ENCODE measurements at regions not wholly inside any gene's neighbourhood (a gene's known extent, or its start where the extent isn't known, plus 50 kb on each side); places are given as distances from the start of the nearest gene placed in this dataset.
"Not testable (repeated sequence)": the region's sequence is repeated elsewhere in the genome, so short reads cannot be mapped to it uniquely, and the experiment has no call there.

- no peak for DNase-seq
Measured at GRCh38 chr16:31754998-31755615, 118.5 kb upstream of the ZNF267 start.

- DNase-seq: no peak
Measured at GRCh38 chr16:31764103-31764502, 109.5 kb upstream of the ZNF267 start.

DNA sequence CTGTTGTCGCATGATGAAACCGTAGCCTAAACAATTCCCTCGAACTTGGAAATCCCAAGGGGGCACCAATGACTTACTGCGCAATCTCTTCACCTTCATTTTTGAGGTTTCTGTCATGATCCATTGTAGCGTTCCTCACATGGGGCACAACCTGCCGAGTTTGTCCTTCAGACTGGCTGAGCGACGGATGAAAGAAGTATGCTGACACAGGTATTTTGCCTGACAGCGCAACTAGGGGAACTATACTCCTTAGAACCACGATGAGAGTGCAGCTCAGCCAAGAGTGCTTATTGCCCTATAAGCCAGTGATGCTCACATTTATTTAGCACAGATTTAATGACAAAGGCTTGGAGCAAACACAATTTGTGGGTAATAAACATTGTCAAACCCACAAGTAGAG lies 106.3 kb upstream of the ZNF267 start:
- DNase-seq: no peak

DNA sequence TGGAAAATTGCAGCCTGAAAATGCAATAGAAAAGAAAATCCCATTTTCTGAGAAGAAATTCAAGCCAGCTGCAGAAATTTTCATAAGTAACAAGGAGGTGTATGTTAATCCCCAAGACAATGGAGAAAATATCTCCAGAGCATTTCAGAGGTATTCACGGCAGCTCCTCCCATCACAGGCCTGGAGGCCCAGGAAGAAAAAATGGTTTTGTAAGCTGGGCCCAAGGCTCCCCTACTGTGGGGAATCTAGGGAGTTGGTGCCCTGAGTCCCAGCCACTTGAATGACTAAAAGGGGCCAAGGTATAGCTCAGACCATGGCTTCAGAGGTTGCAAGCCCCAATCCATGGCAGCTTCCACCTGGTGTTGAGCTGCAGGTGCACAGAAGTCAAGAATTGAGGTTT lies 93.3 kb upstream of the ZNF267 start:
- no peak for DNase-seq

DNA sequence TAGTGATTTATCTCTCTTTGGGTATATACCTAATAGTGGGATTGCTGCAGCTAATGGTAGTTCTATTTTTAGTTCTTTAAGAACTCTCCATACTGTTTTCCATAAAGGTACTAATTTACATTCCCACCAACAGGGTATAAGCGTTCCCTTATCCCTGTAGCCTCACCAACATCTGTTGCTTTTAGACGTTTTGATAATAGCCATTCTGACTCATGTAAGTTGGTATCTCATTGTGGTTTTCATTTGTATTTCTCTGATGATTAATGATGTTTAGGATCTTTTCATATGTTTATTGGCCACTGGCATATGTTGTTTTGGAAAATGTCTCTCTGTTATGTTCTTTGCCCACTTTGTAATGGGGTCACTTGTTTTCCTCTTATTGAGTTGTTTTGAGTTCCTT lies 88.5 kb upstream of the ZNF267 start:
- DNase-seq: no peak

- DNase-seq: no peak
Measured at GRCh38 chr16:31807086-31807485, 66.5 kb upstream of the ZNF267 start.

DNA sequence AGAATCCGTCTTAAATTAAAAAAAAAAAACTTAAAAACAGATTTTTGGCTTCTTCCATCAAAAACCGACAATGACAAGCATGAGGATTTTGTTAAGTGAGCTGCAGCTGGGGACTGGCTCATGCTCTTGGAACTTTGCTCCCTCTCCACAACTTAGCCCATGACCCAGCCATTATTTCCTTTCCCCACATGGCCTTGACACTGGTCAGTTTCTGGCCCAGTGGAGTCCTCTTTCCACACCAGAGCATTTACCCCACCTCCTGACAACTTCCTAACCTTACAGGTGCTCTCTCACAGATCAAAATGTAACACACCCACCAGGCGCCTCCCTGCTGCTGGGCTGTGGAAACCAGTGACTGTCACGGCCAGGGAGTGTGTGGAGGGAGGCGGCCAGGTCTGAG lies 62.7 kb upstream of the ZNF267 start:
- DNase-seq: no peak

DNA sequence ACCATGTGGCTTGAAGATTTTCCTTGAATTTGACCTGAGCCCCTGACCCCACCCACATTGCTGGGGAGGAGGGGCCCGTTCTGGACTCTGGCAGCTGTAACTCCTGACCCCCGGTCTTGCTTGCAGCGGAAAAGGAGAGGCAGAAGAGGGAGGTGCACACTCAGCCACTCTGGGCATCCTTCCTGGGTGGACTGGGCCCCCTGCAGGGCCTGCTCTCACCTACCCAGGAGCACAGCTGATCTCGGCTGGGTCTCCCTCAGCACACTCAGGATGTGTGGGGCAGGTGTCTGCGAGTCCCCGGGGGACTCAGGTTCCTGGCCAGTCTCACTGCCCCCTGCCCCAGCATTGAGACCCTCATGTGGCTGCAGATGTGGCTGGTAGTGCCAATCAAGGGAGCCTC lies 57.5 kb upstream of the ZNF267 start:
- not testable (repeated sequence) for DNase-seq

GRCh38 chr16:31819386-31819785 lies 54.2 kb upstream of the ZNF267 start:
- DNase-seq: no peak

- no peak for DNase-seq
Measured at GRCh38 chr16:31819948-31820347, 53.7 kb upstream of the ZNF267 start.
